HG02678 (cell line): ENCODE measurements at regions not wholly inside any gene's neighbourhood (a gene's known extent, or its start where the extent isn't known, plus 50 kb on each side); places are given as distances from the start of the nearest gene placed in this dataset.

Source experiments
- ATAC-seq: cut with Tn5 transposase; IDR thresholded peaks from one replicate; pipeline ENCODE4 v1.9.1; 2021; ENCODE audit warnings: mild to moderate bottlenecking, moderate library complexity; ENCODE audit not compliant: unreplicated experiment

DNA sequence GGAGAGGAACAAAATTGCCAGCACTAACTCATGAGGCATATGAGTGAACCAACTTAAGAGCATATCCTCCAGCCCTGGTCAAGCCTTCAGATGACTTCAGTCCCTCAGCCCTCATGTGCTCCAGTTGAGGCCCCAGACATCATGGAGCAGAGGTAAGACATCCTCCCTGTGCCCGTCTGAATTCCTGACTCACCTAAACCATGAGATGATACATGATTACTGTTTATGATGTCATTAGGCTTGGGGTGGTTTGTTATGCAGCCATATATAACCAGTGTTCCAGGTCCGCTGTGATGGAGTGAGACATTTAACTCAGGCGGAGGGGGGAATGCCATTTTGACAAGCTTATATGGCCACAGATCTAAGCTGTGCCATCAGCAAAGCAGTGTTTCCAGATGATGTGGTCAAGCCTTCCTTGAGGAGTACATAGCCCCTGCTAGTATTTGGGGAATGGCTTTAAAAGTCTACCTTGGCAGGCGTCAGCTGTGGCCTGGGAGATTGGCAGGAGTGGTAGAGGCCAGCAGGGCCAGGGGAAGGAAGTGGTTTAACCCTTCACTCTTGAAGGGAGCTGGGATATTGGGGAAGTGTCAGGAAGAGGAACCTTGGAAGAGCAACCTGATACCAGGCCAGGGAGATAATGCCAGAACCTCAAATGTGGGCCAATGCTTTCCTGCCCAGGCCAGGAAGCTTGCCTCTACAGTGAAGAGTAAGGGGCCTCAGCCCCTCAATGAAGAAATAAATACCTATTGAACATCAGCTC is 343.0 kb upstream of the PODXL start:
- no peak for ATAC-seq

DNA sequence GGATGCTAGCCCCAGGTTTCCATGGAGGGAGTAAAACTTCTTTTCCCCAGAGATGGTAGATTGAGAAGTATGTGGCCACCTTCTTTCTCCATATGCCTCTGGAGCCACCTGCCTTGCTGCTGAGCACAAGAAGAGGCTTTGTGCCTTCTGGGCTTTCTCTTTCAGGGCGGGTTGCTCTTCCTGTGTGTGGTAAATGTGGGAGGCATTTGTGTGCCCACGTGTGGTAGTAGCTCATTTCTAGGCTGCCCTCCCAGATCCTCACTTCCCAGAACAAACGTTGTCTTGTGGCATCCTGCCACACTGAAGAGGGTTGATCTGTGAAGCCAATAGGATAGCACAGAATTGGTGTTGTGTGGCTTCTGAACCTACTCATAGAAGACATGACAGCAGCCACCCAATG is 342.0 kb upstream of the PODXL start:
- no peak for ATAC-seq

DNA sequence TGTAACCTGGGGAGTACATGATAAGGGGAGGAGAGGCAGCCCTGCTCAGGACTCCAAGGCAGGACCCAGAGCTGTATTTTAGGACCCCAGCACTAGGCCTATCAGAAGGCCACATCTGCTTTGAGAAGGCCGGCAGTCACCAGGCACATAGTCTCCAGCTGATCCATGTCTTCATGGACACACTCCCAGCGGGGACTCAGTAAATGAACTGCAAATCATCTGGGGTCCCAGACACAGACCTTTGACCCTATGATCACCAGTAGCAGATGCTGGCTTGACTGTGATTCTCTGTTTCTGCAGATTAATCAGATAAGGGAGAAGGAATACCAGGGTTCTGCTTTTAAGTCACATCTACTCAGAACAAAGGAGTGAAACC is 341.4 kb upstream of the PODXL start:
- no peak for ATAC-seq

DNA sequence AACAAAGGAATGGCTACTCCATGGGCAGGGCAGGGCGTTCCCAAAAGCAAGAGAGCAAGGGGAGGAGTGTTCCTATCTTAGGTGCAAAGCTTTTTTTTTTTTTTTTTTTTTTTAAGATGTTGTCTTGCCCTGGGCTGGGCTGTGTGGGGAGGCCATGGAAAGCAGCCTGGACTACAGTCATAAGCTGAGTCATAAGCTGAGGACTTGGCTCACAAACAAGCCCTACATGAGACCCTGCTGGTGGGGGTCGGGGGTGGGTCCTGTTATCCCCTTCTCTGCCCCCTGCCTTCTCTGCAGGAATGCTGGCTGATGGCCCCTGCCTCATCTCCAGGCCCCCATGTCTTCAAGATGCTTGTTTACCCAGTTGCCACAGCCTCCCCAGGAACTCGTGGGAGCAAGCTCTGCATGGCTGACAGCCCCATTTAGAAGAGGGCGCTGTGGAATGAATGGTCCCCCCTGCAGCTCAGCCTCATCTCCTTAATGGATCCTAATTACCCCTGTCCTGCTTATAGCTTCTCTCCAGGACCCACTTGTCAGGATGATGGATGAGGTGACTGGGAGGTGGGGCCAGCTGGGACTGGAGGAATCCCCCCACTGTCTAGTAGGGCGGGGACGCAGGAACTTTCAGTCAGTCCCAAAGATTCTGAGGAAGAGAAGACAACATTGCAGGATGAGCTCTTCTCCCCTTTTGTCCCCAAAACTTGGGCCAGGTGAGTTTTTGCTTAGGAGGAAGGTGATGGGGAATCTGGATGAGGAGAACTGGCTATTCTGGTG is 340.8 kb upstream of the PODXL start:
- no peak for ATAC-seq

DNA sequence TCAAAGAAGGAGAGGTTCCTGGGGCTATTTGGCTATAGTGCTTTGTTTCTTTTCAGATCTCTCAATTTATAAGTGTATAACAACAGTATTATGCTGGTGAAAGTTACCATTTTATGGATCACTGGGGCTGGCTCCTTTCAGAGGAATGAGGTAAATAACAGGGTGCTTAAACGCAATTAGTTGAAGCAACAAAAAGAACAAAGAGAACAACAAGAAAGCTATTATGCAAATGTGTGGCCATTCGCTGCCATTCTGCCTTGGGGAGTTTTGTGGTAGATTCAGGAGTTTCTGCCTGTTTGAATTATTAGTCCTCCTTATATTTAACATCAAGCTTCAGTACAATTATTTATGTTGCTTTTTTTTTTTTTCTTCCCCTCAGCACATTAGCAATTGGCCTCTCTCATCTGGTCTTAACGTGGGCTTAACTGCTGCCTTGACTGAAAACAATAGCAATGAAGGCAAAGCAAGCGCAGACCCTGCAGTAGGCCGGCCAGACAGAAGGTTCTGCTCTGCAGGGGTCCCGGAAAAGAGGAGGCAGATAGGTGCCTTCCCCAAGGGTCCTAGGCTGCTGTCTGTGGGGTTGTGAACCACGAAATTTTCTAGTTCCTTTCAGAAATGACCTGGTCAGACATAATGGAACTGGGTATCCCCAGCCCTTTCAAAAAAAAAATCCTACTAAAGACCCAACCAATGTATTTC is 339.9 kb upstream of the PODXL start:
- no peak for ATAC-seq

DNA sequence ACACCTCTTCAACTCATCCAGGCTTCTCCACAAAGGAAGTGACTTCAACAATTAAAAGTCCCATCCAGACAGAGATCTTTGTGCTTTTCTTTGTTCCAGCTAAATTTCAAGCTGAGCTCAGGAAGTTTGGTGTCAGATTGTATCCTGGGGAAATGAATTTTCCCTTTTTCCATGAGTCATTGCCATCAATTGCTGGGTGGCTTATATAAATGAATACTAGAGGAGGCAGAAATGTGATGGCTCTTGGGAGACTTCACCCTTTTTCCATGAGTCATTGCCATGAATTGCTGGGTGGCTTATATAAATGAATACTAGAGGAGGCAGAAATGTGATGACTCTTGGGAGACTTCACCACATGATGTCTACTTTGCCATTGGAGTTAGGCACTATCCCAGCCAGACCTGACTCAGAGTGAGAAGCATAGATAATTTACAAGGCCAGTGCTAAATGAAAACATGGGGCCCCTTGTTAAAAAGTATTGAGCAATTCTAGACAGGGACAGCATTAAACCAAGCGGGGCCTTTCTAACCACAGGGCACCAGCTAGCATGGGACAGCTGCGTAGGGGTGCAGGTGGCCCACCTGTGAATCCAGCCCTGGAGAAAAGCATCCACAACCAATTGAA is 339.2 kb upstream of the PODXL start:
- ATAC-seq, result no peak

DNA sequence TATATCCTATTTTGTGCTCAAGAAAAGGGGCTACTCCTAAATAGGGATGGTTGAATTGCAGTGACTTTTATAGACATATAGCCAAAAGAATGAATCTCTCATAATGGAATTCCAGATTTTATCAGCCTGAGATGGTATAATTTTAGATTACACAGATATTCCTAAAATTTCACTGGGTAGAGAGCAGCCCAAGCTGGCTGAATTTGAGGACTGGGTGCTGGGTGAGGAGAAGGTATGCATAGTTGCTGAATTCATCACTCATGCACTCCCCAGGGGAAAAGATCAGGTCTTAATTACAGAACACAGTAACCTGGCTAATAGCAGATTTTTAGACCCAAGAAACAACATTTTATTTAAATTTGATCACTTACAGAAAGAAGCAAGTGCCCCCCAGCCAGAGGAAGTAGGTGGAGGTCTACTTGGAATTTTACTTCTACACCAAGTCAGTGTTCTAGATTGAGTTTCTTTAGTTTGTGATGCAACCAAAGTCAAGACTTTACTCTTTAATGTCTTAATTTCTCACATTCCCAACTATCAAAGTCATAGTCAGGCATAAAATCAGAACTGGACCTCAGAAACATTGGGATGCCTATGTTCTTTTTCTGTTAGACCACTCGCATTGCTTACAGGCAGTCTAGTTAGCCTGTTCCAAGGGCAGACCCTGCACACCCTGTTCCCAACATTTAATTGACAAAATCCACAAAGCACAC is 337.4 kb upstream of the PODXL start:
- no peak for ATAC-seq

DNA sequence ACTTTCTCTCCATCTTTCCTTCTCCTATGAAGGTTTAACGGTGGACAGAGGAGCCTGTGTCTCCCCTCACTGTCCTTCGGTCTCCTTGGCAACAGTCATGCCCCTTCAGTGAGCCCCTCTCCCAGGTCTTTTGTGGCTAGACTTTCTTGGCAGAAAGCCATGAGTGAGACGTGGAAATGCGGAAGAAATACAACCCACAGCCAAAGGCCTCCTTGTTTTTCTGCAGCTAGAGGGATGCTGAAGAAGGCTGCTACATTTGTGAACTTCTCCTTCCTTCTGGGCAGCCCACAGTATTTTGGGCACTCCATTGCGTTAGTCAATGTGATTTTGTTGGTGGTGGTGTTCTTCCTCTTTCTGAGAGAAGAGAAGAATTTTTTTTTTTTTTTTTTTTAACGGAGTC is 333.7 kb upstream of the PODXL start:
- no peak for ATAC-seq

DNA sequence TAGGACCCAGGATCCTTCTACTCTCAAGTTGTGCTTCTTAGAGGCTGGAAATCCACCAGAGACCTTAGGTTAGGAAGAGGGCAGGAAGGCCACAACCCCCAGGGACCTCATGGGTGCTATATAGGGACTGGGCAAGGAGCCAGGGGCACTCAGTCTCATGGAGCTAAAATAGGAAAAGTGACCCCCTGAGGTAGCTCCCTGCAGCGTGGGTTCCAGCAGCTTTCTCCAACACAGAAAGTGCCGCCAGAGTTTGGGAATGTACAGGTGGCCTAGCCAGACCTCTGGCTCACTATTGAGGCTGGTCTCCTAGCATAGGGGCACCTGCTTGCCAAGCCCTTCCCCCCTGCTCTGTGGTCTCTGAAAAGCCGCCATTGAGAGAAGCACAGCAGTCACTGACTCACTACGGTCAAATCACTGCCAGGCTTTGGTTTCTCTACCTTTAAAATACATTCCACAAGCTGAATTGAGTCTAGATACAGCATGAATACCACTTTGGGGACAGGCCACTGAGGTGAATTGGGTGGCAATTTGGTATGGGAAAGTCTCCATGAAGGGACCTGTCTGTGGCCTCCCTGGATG is 333.2 kb upstream of the PODXL start:
- ATAC-seq, result no peak

DNA sequence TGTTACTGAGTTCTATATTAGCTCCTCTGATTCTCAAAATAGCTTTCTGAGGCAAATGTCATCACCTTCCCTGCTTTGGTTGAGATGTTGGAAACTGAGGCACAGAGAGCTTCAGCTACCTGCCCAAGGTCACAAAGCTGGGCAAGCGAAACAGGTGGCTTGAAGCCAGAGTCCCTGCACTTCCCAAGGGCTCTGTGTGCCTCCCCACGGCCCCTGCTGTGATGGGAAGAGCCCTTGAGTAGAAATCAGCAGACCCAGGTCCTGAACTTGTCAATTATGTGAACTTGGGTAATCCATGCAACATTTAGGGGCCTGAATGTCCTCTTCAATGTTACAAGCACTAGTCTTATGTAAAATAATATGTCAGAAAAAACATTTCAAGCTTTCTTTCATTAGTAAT is 327.3 kb upstream of the PODXL start:
- ATAC-seq, result no peak

DNA sequence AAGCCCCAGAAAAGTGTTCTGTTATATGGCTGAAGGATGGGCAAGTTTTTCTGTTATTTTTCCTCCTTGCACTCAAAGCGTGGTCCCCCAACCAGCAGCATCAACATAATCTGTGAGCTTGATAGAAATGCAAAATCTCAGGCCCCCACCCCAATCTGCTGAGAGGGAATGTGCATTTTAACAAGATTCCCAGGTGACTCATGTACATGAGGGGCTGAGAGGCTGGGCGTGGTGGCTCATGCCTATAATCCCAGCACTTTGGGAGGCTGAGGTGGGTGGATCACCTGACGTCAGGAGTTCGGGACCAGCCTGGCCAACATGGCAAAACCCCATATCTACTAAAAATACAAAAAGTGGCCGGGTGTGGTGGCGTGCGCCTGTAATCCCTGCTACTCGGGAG is 326.8 kb upstream of the PODXL start:
- no peak for ATAC-seq

DNA sequence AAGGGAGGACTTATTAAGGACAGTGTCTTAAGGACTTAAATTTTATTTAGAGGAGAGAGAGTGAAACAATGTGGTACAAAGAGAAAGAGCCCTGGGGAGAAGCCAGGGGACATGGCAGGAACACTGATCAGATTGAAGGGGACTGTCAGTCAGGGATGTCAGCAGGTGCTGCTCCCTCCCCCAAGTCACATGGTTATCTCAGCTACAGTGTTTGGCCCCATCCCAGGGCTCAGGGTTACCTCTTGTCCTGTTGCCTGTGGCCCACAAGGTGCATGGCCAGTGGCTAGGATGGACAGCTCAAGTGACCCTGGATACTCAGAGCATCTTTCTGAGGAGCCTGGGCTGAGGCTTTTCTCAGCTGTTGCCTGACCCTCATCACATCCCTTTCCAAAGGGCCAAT is 325.9 kb upstream of the PODXL start:
- no peak for ATAC-seq

DNA sequence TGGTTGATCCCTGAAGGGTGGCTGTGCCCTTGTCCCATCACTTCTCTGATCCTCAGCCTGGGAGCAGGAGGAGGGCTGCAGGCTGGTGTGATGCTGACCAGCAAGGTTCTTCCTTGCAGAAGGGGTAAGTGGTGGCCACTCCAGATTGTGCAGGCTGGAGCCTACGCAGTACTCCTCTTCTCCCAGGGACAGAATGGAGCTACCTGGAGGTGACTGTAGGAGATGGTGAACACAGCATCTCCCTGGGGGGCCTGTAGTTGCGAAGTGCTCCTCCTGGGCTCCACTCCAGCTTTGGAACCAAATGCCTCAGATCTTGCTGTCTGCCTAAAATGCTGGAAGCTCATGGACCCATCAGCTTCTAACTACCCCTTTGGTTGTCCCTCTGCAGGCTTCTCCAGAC is 323.6 kb upstream of the PODXL start:
- no peak for ATAC-seq

DNA sequence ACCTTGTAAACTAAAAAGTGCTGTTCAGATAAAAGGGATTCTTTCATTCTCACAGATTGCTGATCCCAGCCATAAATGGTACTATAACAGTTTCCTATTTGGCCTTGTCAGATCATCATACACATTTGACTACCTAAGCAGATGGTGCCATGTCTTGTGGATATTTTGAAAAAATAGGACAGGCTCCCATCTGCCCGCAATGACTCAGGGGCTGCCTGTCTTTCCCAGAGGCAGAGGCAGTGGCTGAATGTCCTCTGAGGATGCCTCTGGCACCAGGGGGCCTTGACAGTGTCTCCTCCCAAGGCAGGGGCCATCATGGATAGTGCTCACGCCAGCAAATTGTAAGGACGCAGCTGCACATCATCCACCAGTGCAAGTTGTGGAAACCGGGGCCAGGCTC is 323.0 kb upstream of the PODXL start:
- ATAC-seq, result no peak

DNA sequence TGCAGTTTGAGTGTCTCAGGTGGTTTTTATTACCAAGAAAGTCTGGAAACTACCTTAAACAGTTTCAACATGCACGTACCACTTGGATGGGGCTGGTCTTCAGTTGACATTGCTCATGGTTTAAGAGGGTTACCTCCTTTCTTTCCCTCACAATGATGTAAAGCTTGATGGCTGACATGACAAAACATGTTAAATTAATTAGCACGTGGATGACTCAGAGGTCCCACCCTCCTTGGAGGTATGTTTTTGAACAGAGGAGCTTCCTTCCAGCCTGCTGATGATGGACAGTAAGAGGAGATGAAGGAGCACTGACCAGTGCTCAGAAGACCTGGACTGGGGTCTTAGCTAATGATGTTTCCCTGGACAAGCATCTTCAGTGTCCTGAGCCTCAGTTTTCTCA is 322.3 kb upstream of the PODXL start:
- no peak for ATAC-seq

DNA sequence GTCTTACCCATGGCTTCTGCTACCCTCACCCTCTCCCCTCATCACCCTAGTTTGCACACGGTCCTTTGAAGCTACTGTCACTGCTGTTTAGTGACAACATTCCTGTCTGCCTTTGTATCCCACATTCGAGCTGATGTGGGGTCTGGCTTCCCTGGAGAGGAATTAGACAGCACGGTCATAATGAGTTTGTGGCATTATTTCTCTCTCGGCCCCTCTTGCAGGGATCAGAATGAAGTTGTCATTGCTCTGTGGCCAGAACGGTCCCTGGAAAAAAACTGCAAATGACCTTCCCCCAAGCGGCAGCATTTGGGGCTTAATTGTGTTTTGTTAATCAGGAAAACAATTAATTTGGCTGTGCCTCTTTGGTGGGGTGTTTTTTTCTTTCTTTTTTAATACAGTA is 317.2 kb upstream of the PODXL start:
- no peak for ATAC-seq

DNA sequence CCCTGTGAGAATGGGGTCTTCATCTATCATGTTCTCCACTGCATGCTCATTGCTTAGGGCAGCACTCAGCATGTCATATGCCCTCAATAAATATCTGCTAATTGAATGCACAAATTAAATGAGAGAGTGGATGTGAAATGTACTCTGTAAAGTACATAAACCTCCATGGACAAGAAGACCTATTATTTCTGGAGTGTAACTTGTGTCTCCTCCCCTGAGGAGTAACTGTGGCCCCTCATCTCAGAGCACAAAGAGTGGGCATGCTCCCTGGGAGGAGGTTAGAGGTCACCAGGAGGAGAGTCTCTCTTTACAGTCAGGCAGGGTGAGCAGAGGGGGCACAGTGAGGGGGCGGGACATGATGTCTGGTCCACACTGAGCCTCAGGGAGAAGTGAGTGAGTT is 313.6 kb upstream of the PODXL start:
- ATAC-seq, result no peak

DNA sequence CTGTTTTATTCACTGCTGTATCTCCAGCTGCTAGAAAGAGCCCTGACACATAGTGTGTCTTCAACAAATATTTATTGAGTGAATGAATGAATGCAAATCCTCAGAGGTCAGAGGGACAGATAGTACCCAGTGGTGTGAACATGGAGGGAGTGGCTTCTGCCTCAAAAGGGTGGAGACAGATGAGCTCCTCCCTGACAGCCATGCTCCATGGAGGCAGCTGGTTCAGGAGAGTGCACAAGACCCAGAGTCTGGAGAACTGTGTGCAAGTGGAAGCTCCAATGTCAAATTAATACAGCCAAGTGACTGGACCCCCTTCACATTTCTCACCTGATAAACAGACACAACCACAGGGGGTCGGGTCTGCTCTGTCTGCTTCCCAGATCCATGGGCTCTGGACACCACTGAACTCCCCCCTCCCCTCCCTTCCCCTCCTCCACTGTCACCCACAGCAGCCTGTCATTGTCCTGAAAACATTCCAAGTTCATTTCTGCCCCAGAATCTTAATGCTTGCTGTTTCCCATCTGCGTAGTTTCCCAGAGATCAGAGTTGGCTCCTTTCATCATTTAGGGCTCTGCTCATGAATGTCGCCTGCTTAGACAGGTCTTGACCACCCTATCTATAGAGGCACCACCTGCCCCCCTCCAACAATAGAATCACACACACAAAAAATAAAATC is 312.9 kb upstream of the PODXL start:
- no peak for ATAC-seq

DNA sequence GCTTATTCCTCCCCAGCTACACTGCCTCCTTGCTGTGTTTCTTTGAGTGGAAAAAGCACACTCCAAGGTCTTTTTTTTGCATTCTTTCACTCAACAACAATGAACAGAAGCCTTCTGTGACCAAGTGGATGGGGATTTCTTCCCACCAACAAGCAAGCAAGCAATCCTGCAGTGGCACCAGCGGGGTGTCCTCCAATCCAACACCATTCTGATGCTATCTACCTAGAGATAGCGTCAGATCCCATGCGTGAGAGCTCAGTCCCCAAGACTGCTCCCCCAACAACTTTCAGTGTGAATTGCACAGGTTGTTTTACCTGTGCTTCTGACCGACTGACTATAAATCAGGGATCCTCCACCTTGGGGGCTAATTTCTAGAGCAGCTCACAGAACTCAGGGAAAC is 311.0 kb upstream of the PODXL start:
- no peak for ATAC-seq

DNA sequence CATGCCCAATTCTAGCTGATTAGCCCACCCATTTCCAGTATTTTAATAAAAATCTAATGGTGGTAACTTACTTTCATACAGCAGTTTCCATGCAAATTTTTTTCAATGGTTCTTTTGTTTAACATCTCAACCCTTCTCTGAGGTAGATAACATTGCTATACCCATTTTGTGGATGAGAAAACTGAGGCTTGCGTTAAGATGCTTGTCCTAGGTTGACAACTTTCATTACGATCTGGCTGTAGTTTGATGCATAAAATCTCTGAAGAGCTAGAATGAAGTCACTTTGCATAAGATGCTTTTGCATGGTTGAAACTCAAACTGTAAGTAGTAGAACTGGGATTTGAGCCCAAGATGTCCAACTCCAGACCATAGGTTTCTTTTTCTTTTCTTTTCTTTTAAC is 309.5 kb upstream of the PODXL start:
- ATAC-seq, result no peak
